Ectodermal cell (in vitro differentiated cells): ENCODE measurements at regions not wholly inside any gene's neighbourhood (a gene's known extent, or its start where the extent isn't known, plus 50 kb on each side); places are given as distances from the start of the nearest gene placed in this dataset.

Experiments
- H3K27ac ChIP-seq: 2 replicates; pipeline ENCODE4 v1.7.0; 2013; ENCODE audit warnings: mild to moderate bottlenecking, low read depth, low read length; ENCODE audit not compliant: insufficient read depth, poor library complexity, severe bottlenecking
- H3K27me3 ChIP-seq: 2 replicates; pipeline ENCODE4 v1.7.0; 2013; ENCODE audit warnings: mild to moderate bottlenecking, low read length; ENCODE audit not compliant: insufficient read depth, control insufficient read depth, poor library complexity, severe bottlenecking
- H3K36me3 ChIP-seq: one replicate; pipeline ENCODE4 v1.7.0; 2013; ENCODE audit warnings: low read length; ENCODE audit not compliant: control insufficient read depth, insufficient read depth
- H3K4me1 ChIP-seq: one replicate; pipeline ENCODE4 v1.7.0; 2013; ENCODE audit warnings: low read length; ENCODE audit not compliant: control insufficient read depth, insufficient read depth
- H3K4me3 ChIP-seq: 2 replicates; pipeline ENCODE4 v1.7.0; 2013; ENCODE audit warnings: low read depth, low read length, control low read depth; ENCODE audit not compliant: insufficient read depth
- H3K9me3 ChIP-seq: 2 replicates; pipeline ENCODE4 v1.7.0; 2013; ENCODE audit warnings: mild to moderate bottlenecking, low read length, moderate library complexity; ENCODE audit not compliant: control insufficient read depth
- whole genome bisulfite sequencing, 2 experiments: methylation state at CpG; one replicate each; pipeline ENCODE4 v1.1.7; 2013; ENCODE audit warnings: missing lambda C conversion rate in 2 of 2; 5-methylcytosine and 5-hydroxymethylcytosine counted together

- no peaks in the 10 kb centered on the region for H3K9me3 ChIP-seq
- no peaks in the 10 kb centered on the region for H3K27me3 ChIP-seq
- H3K4me3 ChIP-seq, result no peak overlapping the region
- no peak overlapping the region for H3K27ac ChIP-seq
- WGBS, 2 experiments, result 90 to 96% methylated on average over 4 of the region's 4 CpGs
- no peaks in the 10 kb centered on the region for H3K36me3 ChIP-seq
- no peaks in the 10 kb centered on the region for H3K4me1 ChIP-seq
These were observed 1068.0 kb downstream of the SLITRK5 start for GRCh38 chr13:88739195-88739594.

- Histone ChIP-seq H3K27me3 (no peaks in the 10 kb centered on the region), H3K36me3 (no peaks in the 10 kb centered on the region), H3K9me3 (no peaks in the 10 kb centered on the region), H3K4me1 (no peaks in the 10 kb centered on the region), H3K27ac (no peak overlapping the region), H3K4me3 (no peak overlapping the region)
These were observed 1073.1 kb downstream of the SLITRK5 start for GRCh38 chr13:88744289-88744688.

GRCh38 chr13:88745011-88745410, 1073.8 kb downstream of the SLITRK5 start:
- Histone ChIP-seq H3K27me3 (no peaks in the 10 kb centered on the region), H3K9me3 (no peaks in the 10 kb centered on the region), H3K4me1 (no peaks in the 10 kb centered on the region), H3K27ac (no peak overlapping the region), H3K4me3 (no peak overlapping the region), H3K36me3 (no peaks in the 10 kb centered on the region)

- 86 to 100% methylated on average over 1 of the region's 1 CpG for WGBS, 2 experiments
- no peaks in the 10 kb centered on the region for H3K36me3 ChIP-seq
These were observed 1080.9 kb downstream of the SLITRK5 start for GRCh38 chr13:88752041-88752440.

GRCh38 chr13:88754141-88754540, 1083.0 kb downstream of the SLITRK5 start:
- H3K27ac ChIP-seq, result no peak overlapping the region
- no peaks in the 10 kb centered on the region for H3K36me3 ChIP-seq
- no peak overlapping the region for H3K4me3 ChIP-seq
- H3K9me3 ChIP-seq, result no peaks in the 10 kb centered on the region
- no peaks in the 10 kb centered on the region for H3K27me3 ChIP-seq
- 80 to 97% methylated on average over 1 of the region's 1 CpG for WGBS, 2 experiments
- no peaks in the 10 kb centered on the region for H3K4me1 ChIP-seq

More at GRCh38 chr13:88752041-88752440, 1080.9 kb downstream of the SLITRK5 start:
- no peaks in the 10 kb centered on the region for H3K9me3 ChIP-seq
- no peaks in the 10 kb centered on the region for H3K27me3 ChIP-seq
- no peaks in the 10 kb centered on the region for H3K4me1 ChIP-seq
- no peak overlapping the region for H3K4me3 ChIP-seq
- H3K27ac ChIP-seq, result no peak overlapping the region

GRCh38 chr13:88761145-88761544, 1090.0 kb downstream of the SLITRK5 start:
- H3K9me3 ChIP-seq, result no peaks in the 10 kb centered on the region
- no peaks in the 10 kb centered on the region for H3K27me3 ChIP-seq
- no peak overlapping the region for H3K4me3 ChIP-seq
- 93% methylated on average over 3 to 4 of the region's 4 CpGs for WGBS, 2 experiments
- H3K27ac ChIP-seq, result no peak overlapping the region
- H3K4me1 ChIP-seq, result no peaks in the 10 kb centered on the region
- no peaks in the 10 kb centered on the region for H3K36me3 ChIP-seq

GRCh38 chr13:88764103-88764502, 1092.9 kb downstream of the SLITRK5 start:
- no peak overlapping the region for H3K27ac ChIP-seq
- 10% methylated on average over 2 of the region's 3 CpGs; no CpG with 5 or more reads in 1 of the 2 experiments for WGBS, 2 experiments
- no peaks in the 10 kb centered on the region for H3K36me3 ChIP-seq
- H3K4me1 ChIP-seq, result no peaks in the 10 kb centered on the region
- H3K4me3 ChIP-seq, result no peak overlapping the region
- no peaks in the 10 kb centered on the region for H3K27me3 ChIP-seq
- H3K9me3 ChIP-seq, result no peaks in the 10 kb centered on the region

GRCh38 chr13:88800505-88800904, 1129.3 kb downstream of the SLITRK5 start:
- H3K9me3 ChIP-seq, result no peaks in the 10 kb centered on the region
- 95% methylated on average over 1 of the region's 1 CpG; no CpG with 5 or more reads in 1 of the 2 experiments for WGBS, 2 experiments
- H3K4me1 ChIP-seq, result no peaks in the 10 kb centered on the region
- H3K36me3 ChIP-seq, result no peaks in the 10 kb centered on the region
- H3K27me3 ChIP-seq, result no peaks in the 10 kb centered on the region
- H3K4me3 ChIP-seq, result no peak overlapping the region
- H3K27ac ChIP-seq, result no peak overlapping the region

GRCh38 chr13:88801361-88801760, 1130.2 kb downstream of the SLITRK5 start:
- Histone ChIP-seq H3K36me3 (no peaks in the 10 kb centered on the region), H3K4me1 (no peaks in the 10 kb centered on the region), H3K9me3 (no peaks in the 10 kb centered on the region), H3K27me3 (no peaks in the 10 kb centered on the region), H3K4me3 (no peak overlapping the region), H3K27ac (no peak overlapping the region)
- 100% methylated on average over 1 of the region's 1 CpG; no CpG with 5 or more reads in 1 of the 2 experiments for WGBS, 2 experiments

- Histone ChIP-seq H3K9me3 (no peaks in the 10 kb centered on the region), H3K27ac (no peak overlapping the region), H3K4me1 (no peaks in the 10 kb centered on the region), H3K27me3 (no peaks in the 10 kb centered on the region), H3K36me3 (no peaks in the 10 kb centered on the region), H3K4me3 (no peak overlapping the region)
- 90 to 91% methylated on average over 2 of the region's 2 CpGs for WGBS, 2 experiments
These were observed 1131.7 kb downstream of the SLITRK5 start for GRCh38 chr13:88802886-88803285.

GRCh38 chr13:88806438-88806837, 1135.3 kb downstream of the SLITRK5 start:
- 91 to 100% methylated on average over 1 of the region's 1 CpG for WGBS, 2 experiments
- H3K27me3 ChIP-seq, result no peaks in the 10 kb centered on the region

More at GRCh38 chr13:88806438-88806837, 1135.3 kb downstream of the SLITRK5 start:
- Histone ChIP-seq H3K36me3 (no peaks in the 10 kb centered on the region), H3K4me1 (no peaks in the 10 kb centered on the region), H3K9me3 (no peaks in the 10 kb centered on the region), H3K27ac (no peak overlapping the region), H3K4me3 (no peak overlapping the region)
